Erythroblast (primary cell): ENCODE measurements at regions not wholly inside any gene's neighbourhood (a gene's known extent, or its start where the extent isn't known, plus 50 kb on each side); places are given as distances from the start of the nearest gene placed in this dataset.
"Not testable (repeated sequence)": the region's sequence is repeated elsewhere in the genome, so short reads cannot be mapped to it uniquely, and the experiment has no call there.

Source experiments
- DNase-seq, 2 experiments: peaks; one replicate each; lab custom pipeline; 2025; lab: John Stamatoyannopoulos, UW
- GATA1 ChIP-seq: IDR thresholded peaks from 2 replicates; pipeline ENCODE4 v1.6.1; 2011; ENCODE audit warnings: low read depth, mild to moderate bottlenecking, control low read depth, low read length, moderate library complexity
- POLR2A ChIP-seq: IDR thresholded peaks from 2 replicates; pipeline ENCODE4 v1.6.1; 2011; ENCODE audit warnings: mild to moderate bottlenecking, low read length

DNA sequence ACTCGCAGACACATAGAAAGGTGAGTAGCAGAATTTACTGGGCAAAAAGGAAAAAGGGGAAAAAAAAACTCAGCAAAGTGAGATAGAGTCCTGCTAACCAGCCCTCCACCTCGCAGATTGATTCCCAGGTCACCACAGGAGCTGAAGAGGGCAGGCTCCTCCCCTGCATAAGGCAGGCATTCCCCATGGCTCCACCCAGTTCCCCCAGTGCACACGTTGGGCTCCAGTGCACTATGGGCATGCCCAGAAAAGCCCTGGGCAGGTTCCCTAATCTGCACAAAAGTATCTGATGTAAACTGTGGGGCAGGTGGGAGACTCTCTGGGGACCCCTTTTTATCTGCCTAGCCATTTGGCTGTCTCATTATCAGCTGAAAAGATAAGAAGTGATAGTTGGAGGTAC, 461.2 kb upstream of the TMEFF2 start:
- no peak for DNase-seq
- TF ChIP-seq GATA1 (no peak), POLR2A (no peak)

DNA sequence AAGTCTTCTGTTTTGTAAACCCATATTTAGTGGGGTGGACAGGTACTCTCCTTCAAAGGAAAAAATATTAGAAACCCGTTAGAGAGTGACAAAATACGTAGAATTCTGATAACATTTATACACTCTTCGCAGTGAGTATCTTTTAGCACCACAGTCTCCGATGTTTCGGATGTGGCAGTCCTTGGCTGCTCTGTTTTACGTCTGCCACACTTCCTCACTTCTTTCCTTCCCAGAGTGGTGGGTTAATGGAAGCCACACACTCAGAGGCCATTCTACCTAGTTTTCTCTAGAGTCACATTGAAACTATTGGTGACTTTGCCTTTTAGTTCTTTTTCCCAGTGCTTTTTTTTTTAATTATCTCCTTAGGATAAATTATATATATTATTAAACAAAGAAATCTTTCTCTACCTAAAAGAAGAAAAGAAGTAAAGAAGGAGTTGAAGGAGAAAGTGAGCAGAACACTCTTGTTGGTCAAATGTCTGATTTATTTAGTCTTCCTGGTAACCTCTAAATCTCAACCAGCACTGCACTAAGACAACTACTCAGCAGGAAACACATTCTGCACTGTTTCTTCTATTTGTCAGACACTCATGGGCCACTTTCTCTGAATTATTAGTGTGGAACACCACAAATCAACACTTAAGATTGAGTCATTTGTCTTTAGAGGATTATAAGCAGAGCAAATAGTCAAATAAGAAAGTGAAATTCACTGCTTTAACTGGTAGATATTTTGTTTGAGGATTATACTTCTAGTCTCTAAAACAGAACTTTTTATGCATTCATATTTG, 451.3 kb upstream of the TMEFF2 start:
- TF ChIP-seq POLR2A: no peak
- TF ChIP-seq GATA1: no peak
- no peak for DNase-seq

DNA sequence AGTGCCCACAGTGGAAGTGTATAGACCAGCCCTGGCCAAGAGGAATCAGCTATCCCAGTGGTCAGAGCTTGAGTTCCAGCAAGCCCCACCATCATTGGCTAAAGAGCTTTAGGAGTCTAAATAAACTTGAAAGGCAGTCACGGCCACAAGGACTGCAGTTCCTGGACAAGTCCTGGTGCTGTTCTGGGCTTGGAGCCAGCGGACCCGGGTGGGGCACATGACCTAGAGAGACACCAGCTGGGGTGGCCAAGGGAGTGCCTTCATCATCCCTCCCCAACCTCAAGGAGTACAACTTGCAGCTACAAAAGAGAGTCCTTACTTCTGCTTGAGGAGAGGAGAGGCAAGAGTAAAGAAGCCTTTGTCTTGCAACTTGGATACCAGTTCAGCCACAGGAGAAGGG, 439.8 kb upstream of the TMEFF2 start:
- peak in 1 of 2 experiments; percentile 4 for DNase-seq
- TF ChIP-seq GATA1 (no peak), POLR2A (no peak)

DNA sequence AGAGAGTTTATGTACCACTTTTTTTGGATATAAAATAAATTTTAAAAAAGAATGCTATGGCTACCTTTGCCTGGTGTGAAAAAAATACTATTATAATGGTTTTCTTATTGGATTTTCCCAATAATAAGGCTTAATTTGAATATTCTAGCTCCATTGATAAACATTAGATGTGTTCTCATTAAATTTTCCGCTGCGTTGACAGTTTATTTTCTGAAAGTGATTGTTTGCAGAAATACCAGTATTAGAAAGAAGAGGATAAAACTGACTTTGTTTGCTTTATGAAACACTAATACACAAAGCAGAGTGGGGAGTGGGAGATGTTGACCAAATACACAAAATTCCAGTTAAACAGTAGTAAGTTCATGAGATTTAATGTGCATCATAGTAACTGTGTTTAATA, 433.3 kb upstream of the TMEFF2 start:
- DNase-seq: no peak
- no peak for TF ChIP-seq POLR2A
- TF ChIP-seq GATA1: no peak

DNA sequence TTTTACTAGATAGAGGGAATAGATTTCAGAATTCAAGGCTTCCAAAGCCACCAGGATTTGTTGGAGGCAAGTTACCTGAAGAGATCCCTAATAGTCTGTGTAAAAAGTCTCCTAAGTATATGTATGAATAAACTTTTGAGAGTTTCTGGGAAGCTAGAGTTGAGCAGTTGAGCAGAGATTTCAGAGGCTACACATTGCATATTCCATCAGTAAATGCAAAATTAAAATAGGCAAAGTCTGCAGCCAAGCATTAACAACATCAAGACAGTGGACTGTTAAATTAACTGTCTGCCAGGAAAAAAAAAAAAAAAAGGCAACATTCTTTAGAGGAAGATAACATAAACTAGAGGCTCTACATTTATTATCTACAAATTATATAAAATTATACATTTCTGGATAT, 420.4 kb upstream of the TMEFF2 start:
- TF ChIP-seq POLR2A (no peak), GATA1 (no peak)
- no peak for DNase-seq

DNA sequence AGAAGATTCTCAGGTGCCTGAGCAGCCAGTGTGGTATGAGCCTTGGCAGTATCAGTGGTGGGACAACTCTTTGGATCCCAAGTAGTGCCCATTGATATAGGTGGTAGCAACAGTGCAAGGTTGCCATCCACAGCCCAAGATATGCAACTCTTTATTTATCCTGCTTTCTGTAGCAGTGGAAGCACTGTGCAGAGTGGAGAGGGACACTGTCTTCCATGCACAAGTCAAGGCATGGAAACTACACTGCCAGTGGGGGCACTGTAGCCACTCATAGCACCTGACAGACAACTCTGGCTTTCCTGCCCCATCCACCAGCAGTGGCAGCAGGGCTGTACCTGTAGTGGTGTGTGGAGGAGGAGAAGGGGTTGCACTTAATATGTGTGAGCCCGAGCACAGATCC, 409.6 kb upstream of the TMEFF2 start:
- TF ChIP-seq POLR2A: no peak
- TF ChIP-seq GATA1: no peak
- DNase-seq: no peak

DNA sequence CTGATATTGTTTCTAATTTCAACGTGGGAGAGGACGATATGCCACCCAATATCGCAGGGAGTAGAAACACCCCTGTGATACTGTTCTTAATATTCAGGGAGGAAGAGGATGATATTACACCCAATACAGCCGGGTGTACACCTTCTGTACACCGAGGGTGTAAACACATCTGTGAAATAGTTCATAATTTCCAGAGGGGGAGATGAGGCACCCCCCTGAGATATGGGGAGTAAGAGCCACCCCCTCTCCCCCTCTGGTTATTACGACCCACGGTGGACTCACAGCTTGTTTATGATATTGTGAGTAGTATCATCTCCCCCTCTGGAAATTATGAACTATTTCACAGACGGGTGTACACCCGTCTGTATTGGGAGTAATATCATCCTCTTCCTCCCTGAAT, 403.9 kb upstream of the TMEFF2 start:
- not testable (repeated sequence) for DNase-seq

DNA sequence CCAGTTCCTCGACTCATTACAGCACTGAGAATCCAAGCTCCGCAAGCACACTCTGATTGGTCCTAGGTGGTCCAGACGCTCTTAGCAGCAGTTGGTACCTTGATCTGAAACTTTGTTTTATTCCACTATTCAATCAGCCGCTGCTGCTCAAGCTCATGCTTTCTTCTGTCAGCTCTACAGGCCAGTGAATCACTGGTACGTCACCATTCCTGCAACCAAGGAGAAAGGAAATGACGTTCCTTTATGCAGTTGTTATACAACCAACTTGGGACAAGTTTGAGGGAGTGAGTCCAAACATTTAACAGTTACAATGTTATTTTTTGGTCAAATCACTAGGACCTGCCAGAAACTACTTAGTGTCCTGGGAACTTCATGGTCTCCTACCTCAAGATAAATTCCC, 398.8 kb upstream of the TMEFF2 start:
- TF ChIP-seq POLR2A (no peak), GATA1 (no peak)
- no peak for DNase-seq

DNA sequence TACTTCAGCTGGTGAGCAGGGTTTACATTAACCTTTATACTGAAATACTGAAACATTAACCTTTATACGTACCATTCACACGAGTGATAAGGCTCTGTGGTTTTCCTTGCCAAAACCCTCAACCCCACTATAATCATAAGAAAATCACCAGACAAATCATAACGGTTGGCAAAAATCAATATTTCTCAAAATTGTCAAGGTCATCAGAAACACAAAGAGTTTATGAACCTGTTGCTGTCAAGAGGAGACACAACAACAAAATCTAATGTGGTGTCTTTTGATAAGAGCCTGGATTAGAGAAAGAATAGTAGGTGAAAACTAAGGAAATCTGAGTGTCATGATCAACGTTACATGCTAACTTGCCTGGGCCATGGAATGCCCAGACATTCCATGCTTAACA, 396.9 kb upstream of the TMEFF2 start:
- no peak for DNase-seq
- no peak for TF ChIP-seq POLR2A
- TF ChIP-seq GATA1: no peak

DNA sequence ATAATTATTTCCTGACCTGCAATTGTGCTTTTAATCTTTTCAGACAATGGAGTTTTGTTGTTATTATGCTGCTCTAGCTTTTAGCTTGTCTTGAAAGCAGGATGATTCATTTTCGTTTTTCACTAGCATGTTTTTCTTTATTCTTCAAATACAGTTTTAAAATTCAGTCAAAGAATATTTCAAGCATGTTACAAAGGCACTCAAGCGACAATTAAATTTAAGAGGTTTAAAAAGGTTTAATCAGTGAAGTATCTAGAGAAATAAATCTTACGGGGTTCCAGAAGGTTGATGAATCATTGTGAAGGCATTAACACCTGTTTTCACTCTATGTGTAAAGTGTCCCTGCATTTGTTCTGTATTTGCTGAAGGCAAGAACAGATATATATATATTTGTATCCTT, 390.7 kb upstream of the TMEFF2 start:
- no peak for TF ChIP-seq GATA1
- no peak for TF ChIP-seq POLR2A
- DNase-seq: no peak

DNA sequence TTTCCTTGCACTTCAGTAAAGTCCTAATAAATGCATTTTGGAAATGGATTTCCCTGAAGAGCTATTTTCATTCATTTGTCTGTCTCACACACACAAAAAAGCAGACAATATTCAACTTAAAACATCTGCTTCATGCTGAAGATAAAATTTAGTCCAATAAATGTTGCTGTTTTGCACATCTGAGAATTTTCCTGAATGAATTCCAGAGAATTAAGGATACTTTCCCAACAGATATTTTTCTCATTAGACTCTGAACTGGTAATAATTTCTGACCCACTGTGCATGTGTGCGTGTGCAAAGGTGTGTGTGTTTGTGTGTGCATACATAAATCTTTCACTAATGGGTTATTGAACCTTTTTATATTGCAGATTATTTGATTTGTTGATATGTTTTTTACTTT, 390.2 kb upstream of the TMEFF2 start:
- DNase-seq: no peak
- TF ChIP-seq GATA1 (no peak), POLR2A (no peak)

DNA sequence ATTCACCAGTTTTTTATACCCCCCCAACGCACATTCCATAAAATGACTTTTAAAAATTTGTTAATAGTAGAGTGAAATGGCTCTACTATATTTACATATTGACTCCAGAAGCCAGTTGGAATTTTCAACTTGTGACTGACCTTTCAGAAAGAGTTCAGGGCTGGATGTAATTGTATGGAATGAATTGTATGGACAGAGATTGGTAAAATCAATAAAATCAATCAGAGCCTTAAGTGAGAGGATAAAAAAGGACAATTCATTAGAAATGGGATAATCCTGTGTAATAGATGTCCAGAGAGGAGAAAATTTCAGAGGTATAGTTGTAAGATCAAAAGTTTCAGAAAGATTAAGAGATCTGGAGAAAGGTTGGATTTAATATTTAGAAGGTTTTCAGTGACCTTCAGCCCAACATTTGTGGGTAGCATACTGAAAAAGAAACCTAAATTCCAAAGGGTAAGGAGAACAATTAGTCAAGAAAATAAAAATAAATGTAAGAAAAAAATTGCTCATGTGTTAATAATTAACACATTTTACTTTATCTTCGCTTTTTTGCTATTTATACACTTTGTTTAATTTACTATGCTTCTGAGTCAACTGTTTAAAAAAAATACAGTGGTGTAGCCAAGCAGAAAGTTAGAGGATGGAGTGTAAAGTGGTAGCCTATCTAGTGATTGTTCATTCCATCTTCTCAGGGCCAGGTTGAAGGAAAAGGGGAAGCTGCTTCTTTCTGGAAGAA, 385.4 kb upstream of the TMEFF2 start:
- DNase-seq: no peak
- TF ChIP-seq GATA1 (no peak), POLR2A (no peak)

DNA sequence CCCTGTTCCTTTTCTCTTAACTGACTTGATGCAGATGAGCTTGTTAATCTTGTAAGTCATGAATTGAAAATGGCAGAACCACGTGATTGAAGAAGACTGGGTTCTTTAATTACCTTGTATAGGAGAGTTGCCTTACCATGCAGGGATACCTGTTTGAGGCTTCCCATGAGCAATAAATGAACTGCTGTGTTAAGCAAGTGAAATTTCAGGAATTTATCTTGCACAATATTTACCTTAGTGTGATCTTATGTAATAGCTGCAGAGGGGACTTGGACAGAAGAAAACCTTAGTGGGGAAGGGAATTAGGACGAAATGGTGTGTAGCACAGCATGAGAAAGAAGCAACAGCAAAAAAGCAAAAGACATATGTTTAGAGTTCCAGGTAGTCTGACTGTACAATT, 384.0 kb upstream of the TMEFF2 start:
- no peak for TF ChIP-seq POLR2A
- TF ChIP-seq GATA1: no peak
- no peak for DNase-seq

DNA sequence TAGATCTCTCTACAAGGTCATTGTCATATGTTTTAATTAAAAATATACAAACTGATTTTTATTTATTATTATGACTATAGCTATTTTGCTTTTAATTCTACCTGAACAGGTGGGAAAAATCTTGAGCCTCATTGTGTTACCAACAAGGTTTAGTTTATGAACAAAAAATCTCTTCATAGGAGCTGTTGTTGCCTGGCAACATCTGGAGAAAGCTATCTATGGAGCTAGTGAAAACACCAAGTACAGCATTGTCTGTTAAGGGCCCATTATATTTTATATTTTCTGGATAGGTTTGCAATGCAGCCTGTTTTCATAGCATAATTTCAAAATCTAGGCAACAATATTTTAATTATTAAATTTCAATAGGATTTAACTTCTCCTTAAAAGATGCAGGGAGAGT, 383.0 kb upstream of the TMEFF2 start:
- no peak for TF ChIP-seq POLR2A
- TF ChIP-seq GATA1: no peak
- no peak for DNase-seq

DNA sequence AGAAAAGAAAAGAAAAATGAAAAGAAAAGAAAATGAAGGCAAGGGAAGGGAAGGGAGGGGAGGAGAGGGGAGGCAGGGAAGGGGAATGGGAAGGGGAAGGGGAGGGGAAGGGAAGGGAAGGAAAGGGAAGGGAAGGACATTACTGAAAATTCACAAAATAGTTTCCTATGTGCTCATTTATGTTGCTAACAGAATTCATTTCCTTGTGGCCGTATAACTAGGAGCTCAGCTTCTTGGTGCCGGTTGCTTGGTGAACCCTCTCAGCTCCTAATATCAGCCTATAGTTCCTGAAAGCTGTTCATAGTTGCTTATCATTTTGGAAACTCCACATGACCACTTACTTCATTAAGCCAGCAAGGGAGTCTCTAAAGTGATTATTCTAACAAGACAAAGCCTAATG, 379.8 kb upstream of the TMEFF2 start:
- DNase-seq: no peak
- TF ChIP-seq POLR2A (no peak), GATA1 (no peak)
